Upper lobe of right lung (tissue), 1 donor: ENCODE measurements at regions not wholly inside any gene's neighbourhood (a gene's known extent, or its start where the extent isn't known, plus 50 kb on each side); places are given as distances from the start of the nearest gene placed in this dataset.

ENCODE experiments used
- ATAC-seq: fragments of 200-7000 bp; cut with Tn5 transposase; one replicate; pipeline ENCODE4 v1.9.1; 2020; ENCODE audit warnings: mild to moderate bottlenecking, moderate library complexity
- DNase-seq: peaks from one replicate; pipeline ENCODE4 v3.0.0-alpha.2; 2020
- H3K27ac ChIP-seq: fragments of 200-600 bp; one replicate; pipeline ENCODE4 v1.8.0; 2022
- H3K27me3 ChIP-seq: fragments of 200-600 bp; one replicate; pipeline ENCODE4 v1.8.0; 2022; ENCODE audit warnings: mild to moderate bottlenecking
- H3K36me3 ChIP-seq: fragments of 200-600 bp; one replicate; pipeline ENCODE4 v1.8.0; 2022
- H3K4me1 ChIP-seq: fragments of 200-600 bp; one replicate; pipeline ENCODE4 v1.8.0; 2022
- H3K4me3 ChIP-seq: fragments of 200-600 bp; one replicate; pipeline ENCODE4 v1.8.0; 2022; ENCODE audit warnings: mild to moderate bottlenecking
- H3K9me3 ChIP-seq: fragments of 200-600 bp; one replicate; pipeline ENCODE4 v1.8.0; 2022
- CTCF ChIP-seq: fragments of 200-600 bp; IDR thresholded peaks from one replicate; pipeline ENCODE4 v1.8.0; 2022; ENCODE audit warnings: antibody characterized with exemption
- intact Hi-C: fragments of 100-400 bp; cut with DNase I; formaldehyde crosslinking; loops from one replicate; pipeline ENCODE4 v1.11.0; 2022
- donor health status: DM: no; HTN: yes; CAD: no; lungs with severe emphysema.

- DNase-seq (no peak), ATAC-seq (no peak)
- H3K4me1 ChIP-seq, result no peaks in the 10 kb centered on the region
- H3K27ac ChIP-seq, result no peak overlapping the region
- H3K9me3 ChIP-seq, result no peaks in the 10 kb centered on the region
- intact Hi-C loops, result no loop called here
- no peaks in the 10 kb centered on the region for H3K27me3 ChIP-seq
- H3K36me3 ChIP-seq, result no peaks in the 10 kb centered on the region
- no peak overlapping the region for H3K4me3 ChIP-seq
- no peak for TF ChIP-seq CTCF
These were observed 90.0 kb upstream of the HMGCLL1 start for GRCh38 chr6:55669028-55669427.

GRCh38 chr6:55668591-55668990 lies 89.6 kb upstream of the HMGCLL1 start:
- no peak overlapping the region for H3K4me3 ChIP-seq
- ATAC-seq (no peak), DNase-seq (no peak)
- no peaks in the 10 kb centered on the region for H3K27me3 ChIP-seq
- intact Hi-C loops, result no loop called here
- no peaks in the 10 kb centered on the region for H3K9me3 ChIP-seq
- no peak overlapping the region for H3K27ac ChIP-seq
- no peak for TF ChIP-seq CTCF
- no peaks in the 10 kb centered on the region for H3K36me3 ChIP-seq
- no peaks in the 10 kb centered on the region for H3K4me1 ChIP-seq

GRCh38 chr6:55667341-55667740 lies 88.3 kb upstream of the HMGCLL1 start:
- ATAC-seq (no peak), DNase-seq (no peak)
- intact Hi-C loops, result no loop called here
- Histone ChIP-seq H3K27ac (no peak overlapping the region), H3K4me1 (no peaks in the 10 kb centered on the region), H3K36me3 (no peaks in the 10 kb centered on the region), H3K27me3 (no peaks in the 10 kb centered on the region), H3K4me3 (no peak overlapping the region), H3K9me3 (no peaks in the 10 kb centered on the region)
- TF ChIP-seq CTCF, result no peak

GRCh38 chr6:55666606-55667225 lies 87.7 kb upstream of the HMGCLL1 start:
- ATAC-seq, result no peak
- no peak overlapping the region for H3K27ac ChIP-seq
- no peaks in the 10 kb centered on the region for H3K36me3 ChIP-seq
- no peak overlapping the region for H3K4me3 ChIP-seq
- no peaks in the 10 kb centered on the region for H3K9me3 ChIP-seq
- no peaks in the 10 kb centered on the region for H3K27me3 ChIP-seq
- TF ChIP-seq CTCF, result no peak
- intact Hi-C loops, result no loop called here
- no peaks in the 10 kb centered on the region for H3K4me1 ChIP-seq
- no peak for DNase-seq

GRCh38 chr6:55666037-55666436 lies 87.0 kb upstream of the HMGCLL1 start:
- H3K4me3 ChIP-seq, result no peak overlapping the region
- no peak overlapping the region for H3K27ac ChIP-seq
- no peaks in the 10 kb centered on the region for H3K4me1 ChIP-seq
- intact Hi-C loops, result no loop called here
- ATAC-seq (no peak), DNase-seq (no peak)
- H3K9me3 ChIP-seq, result no peaks in the 10 kb centered on the region
- no peaks in the 10 kb centered on the region for H3K36me3 ChIP-seq
- H3K27me3 ChIP-seq, result no peaks in the 10 kb centered on the region
- no peak for TF ChIP-seq CTCF
